Gastrocnemius medialis (tissue), 4 donors: ENCODE measurements at regions not wholly inside any gene's neighbourhood (a gene's known extent, or its start where the extent isn't known, plus 50 kb on each side); places are given as distances from the start of the nearest gene placed in this dataset.

Source experiments
- ATAC-seq, 2 donors: fragments of 150-250 bp; one replicate each; pipeline ENCODE4 v1.9.1; 2016
- DNase-seq, 2 donors: peaks; one replicate each; pipeline ENCODE4 v3.0.0-alpha.2; 2019
- H3K27ac ChIP-seq, 4 donors: fragments of 200-600 bp; sonication (generic); 1 replicate in 1 of 4; 2 replicates in 3 of 4; pipeline ENCODE4 v1.5.1; 2016 to 2018; ENCODE audit warnings: mild to moderate bottlenecking in 2 of 4, moderate library complexity in 1 of 4
- H3K27me3 ChIP-seq, 3 donors: fragments of 200-600 bp; sonication (generic) in 2 of 3; 1 replicate in 1 of 3; 2 replicates in 2 of 3; pipeline versions ENCODE4 v1.5.1 to v1.6.0; 2016 to 2019; ENCODE audit warnings: mild to moderate bottlenecking in 1 of 3, moderate library complexity in 1 of 3
- H3K36me3 ChIP-seq, 2 donors: fragments of 200-600 bp; sonication (generic) in 1 of 2; one replicate each; pipeline ENCODE4 v1.5.1; 2017 to 2018
- H3K4me1 ChIP-seq, 2 donors: fragments of 200-600 bp; sonication (generic) in 1 of 2; one replicate each; pipeline ENCODE4 v1.5.1; 2016 to 2017; ENCODE audit warnings: mild to moderate bottlenecking in 2 of 2
- H3K4me3 ChIP-seq, 4 donors: fragments of 200-600 bp; sonication (generic) in 3 of 4; 1 replicate in 1 of 4; 2 replicates in 3 of 4; pipeline ENCODE4 v1.5.1; 2016 to 2019; ENCODE audit warnings: mild to moderate bottlenecking in 2 of 4
- H3K9me3 ChIP-seq, 3 donors: fragments of 200-600 bp; sonication (generic) in 2 of 3; 1 replicate in 1 of 3; 2 replicates in 2 of 3; pipeline ENCODE4 v1.5.1; 2016 to 2019
- CTCF ChIP-seq, 5 experiments: fragments of 450-650 bp in 3 of 5; fragments of 200-600 bp in 2 of 5; sonication (generic) in 2 of 5; IDR thresholded peaks in 4 of 5; conservative IDR thresholded peaks in 1 of 5; 1 replicate in 4 of 5; 2 replicates in 1 of 5; pipeline ENCODE4 v1.5.1; 2016 to 2019; ENCODE audit warnings: antibody characterized with exemption in 5 of 5, mild to moderate bottlenecking in 3 of 5, moderate library complexity in 3 of 5
- POLR2A ChIP-seq, 2 donors: fragments of 450-650 bp; IDR thresholded peaks; one replicate each; pipeline ENCODE4 v1.6.1; 2017; ENCODE audit warnings: antibody characterized with exemption in 2 of 2, mild to moderate bottlenecking in 2 of 2, moderate library complexity in 2 of 2
- in situ Hi-C, 4 donors: fragments of 200-750 bp; cut with MboI; loops; one replicate each; pipeline versions ENCODE4 v1.15.0 to v1.8.0; 2017; ENCODE audit warnings: low sequenced_read_pairs in 4 of 4
- intact Hi-C: fragments of 100-400 bp; cut with DNase I; formaldehyde crosslinking; loops from one replicate; pipeline ENCODE4 v1.15.1; 2023; ENCODE audit warnings: low total_unique reads

- in situ Hi-C loops (no loop called here), intact Hi-C loops (no loop called here)
- TF ChIP-seq POLR2A (IDR thresholded peaks at IDR 0.05) (no peak), CTCF (IDR thresholded peaks at IDR 0.05 in 4 of 5, conservative IDR thresholded peaks at IDR 0.05 in 1 of 5) (no peak)
- Histone ChIP-seq H3K36me3 (no peaks in the 10 kb centered on the region), H3K27me3 (no peaks in the 10 kb centered on the region), H3K9me3 (no peaks in the 10 kb centered on the region), H3K4me1 (no peaks in the 10 kb centered on the region), H3K27ac (no peak overlapping the region), H3K4me3 (no peak overlapping the region)
- ATAC-seq (no peak), DNase-seq (no peak)
These were observed 751.1 kb downstream of the KCNJ2 start for GRCh38 chr17:70920416-70920815.

GRCh38 chr17:70922268-70922667 is 752.9 kb downstream of the KCNJ2 start:
- DNase-seq: no peak
- ATAC-seq: no peak
- Histone ChIP-seq H3K4me3 (no peak overlapping the region), H3K9me3 (no peaks in the 10 kb centered on the region), H3K27me3 (no peaks in the 10 kb centered on the region), H3K4me1 (no peaks in the 10 kb centered on the region), H3K27ac (no peak overlapping the region), H3K36me3 (no peaks in the 10 kb centered on the region)
- TF ChIP-seq POLR2A (IDR thresholded peaks at IDR 0.05) (no peak), CTCF (IDR thresholded peaks at IDR 0.05 in 4 of 5, conservative IDR thresholded peaks at IDR 0.05 in 1 of 5) (no peak)
- intact Hi-C loops: no loop called here
- in situ Hi-C loops: no loop called here

GRCh38 chr17:70924776-70925175 is 755.4 kb downstream of the KCNJ2 start:
- Histone ChIP-seq H3K9me3 (no peaks in the 10 kb centered on the region), H3K4me1 (no peaks in the 10 kb centered on the region), H3K36me3 (no peaks in the 10 kb centered on the region), H3K4me3 (no peak overlapping the region), H3K27ac (no peak overlapping the region), H3K27me3 (no peaks in the 10 kb centered on the region)
- in situ Hi-C loops (no loop called here), intact Hi-C loops (no loop called here)
- DNase-seq (no peak), ATAC-seq (no peak)
- TF ChIP-seq CTCF (IDR thresholded peaks at IDR 0.05 in 4 of 5, conservative IDR thresholded peaks at IDR 0.05 in 1 of 5): no peak
- TF ChIP-seq POLR2A (IDR thresholded peaks at IDR 0.05): no peak

- ATAC-seq (no peak), DNase-seq (no peak)
- in situ Hi-C loops (no loop called here), intact Hi-C loops (no loop called here)
- Histone ChIP-seq H3K4me3 (no peak overlapping the region), H3K27ac (no peak overlapping the region), H3K36me3 (no peaks in the 10 kb centered on the region), H3K4me1 (no peaks in the 10 kb centered on the region), H3K27me3 (no peaks in the 10 kb centered on the region), H3K9me3 (no peaks in the 10 kb centered on the region)
- TF ChIP-seq POLR2A (IDR thresholded peaks at IDR 0.05) (no peak), CTCF (IDR thresholded peaks at IDR 0.05 in 4 of 5, conservative IDR thresholded peaks at IDR 0.05 in 1 of 5) (no peak)
These were observed 759.9 kb downstream of the KCNJ2 start for GRCh38 chr17:70929226-70929625.

- in situ Hi-C loops (no loop called here), intact Hi-C loops (no loop called here)
- ATAC-seq (no peak), DNase-seq (no peak)
- no peaks in the 10 kb centered on the region for H3K9me3 ChIP-seq
- H3K4me1 ChIP-seq: no peaks in the 10 kb centered on the region
- no peak overlapping the region for H3K27ac ChIP-seq
- H3K4me3 ChIP-seq: no peak overlapping the region
- no peaks in the 10 kb centered on the region for H3K36me3 ChIP-seq
- H3K27me3 ChIP-seq: no peaks in the 10 kb centered on the region
- no peak for TF ChIP-seq POLR2A (IDR thresholded peaks at IDR 0.05)
- no peak for TF ChIP-seq CTCF (IDR thresholded peaks at IDR 0.05 in 4 of 5, conservative IDR thresholded peaks at IDR 0.05 in 1 of 5)
These were observed 764.9 kb downstream of the KCNJ2 start for GRCh38 chr17:70934231-70934630.
